Activated naive CD8-positive, alpha-beta T cell (primary cell): ENCODE measurements at regions not wholly inside any gene's neighbourhood (a gene's known extent, or its start where the extent isn't known, plus 50 kb on each side); places are given as distances from the start of the nearest gene placed in this dataset.
"Not testable (repeated sequence)": the region's sequence is repeated elsewhere in the genome, so short reads cannot be mapped to it uniquely, and the experiment has no call there.

ENCODE experiments used
- H3K27ac Mint-ChIP-seq: one replicate; pipeline ENCODE4 v1.8.0; 2021; ENCODE audit warnings: mixed read lengths
- H3K27me3 Mint-ChIP-seq: one replicate; pipeline ENCODE4 v1.8.0; 2021; ENCODE audit warnings: mixed read lengths
- H3K36me3 Mint-ChIP-seq: one replicate; pipeline ENCODE4 v1.8.0; 2021; ENCODE audit warnings: mixed read lengths
- H3K4me1 Mint-ChIP-seq: one replicate; pipeline ENCODE4 v1.8.0; 2021; ENCODE audit warnings: low read depth, mixed read lengths
- H3K4me3 Mint-ChIP-seq: one replicate; pipeline ENCODE4 v1.8.0; 2021; ENCODE audit warnings: mild to moderate bottlenecking, mixed read lengths
- H3K9me3 Mint-ChIP-seq: one replicate; pipeline ENCODE4 v1.8.0; 2021; ENCODE audit warnings: low read depth, mixed read lengths

- Mint-ChIP-seq H3K27ac (no peak overlapping the region), H3K4me3 (no peak overlapping the region), H3K36me3 (no peaks in the 10 kb centered on the region), H3K9me3 (no peaks in the 10 kb centered on the region), H3K27me3 (no peaks in the 10 kb centered on the region), H3K4me1 (no peaks in the 10 kb centered on the region)
Observed at GRCh38 chr13:85549819-85550218, 249.4 kb downstream of the SLITRK6 start.

GRCh38 chr13:85548845-85549244 lies 250.4 kb downstream of the SLITRK6 start:
- not testable (repeated sequence) for H3K4me1 Mint-ChIP-seq, H3K36me3 Mint-ChIP-seq, H3K27me3 Mint-ChIP-seq, H3K9me3 Mint-ChIP-seq, H3K4me3 Mint-ChIP-seq, H3K27ac Mint-ChIP-seq

- H3K4me3 Mint-ChIP-seq: no peak overlapping the region
- peaks cover 9% of the 10 kb centered on the region for H3K4me1 Mint-ChIP-seq
- no peak overlapping the region for H3K27ac Mint-ChIP-seq
- H3K27me3 Mint-ChIP-seq: no peaks in the 10 kb centered on the region
- no peaks in the 10 kb centered on the region for H3K9me3 Mint-ChIP-seq
- H3K36me3 Mint-ChIP-seq: no peaks in the 10 kb centered on the region
Observed at GRCh38 chr13:85545771-85546170, 253.4 kb downstream of the SLITRK6 start.

- H3K4me1 Mint-ChIP-seq: peaks cover 9% of the 10 kb centered on the region
- H3K27ac Mint-ChIP-seq: no peak overlapping the region
- H3K9me3 Mint-ChIP-seq: no peaks in the 10 kb centered on the region
- H3K4me3 Mint-ChIP-seq: no peak overlapping the region
- no peaks in the 10 kb centered on the region for H3K27me3 Mint-ChIP-seq
- no peaks in the 10 kb centered on the region for H3K36me3 Mint-ChIP-seq
Observed at GRCh38 chr13:85544756-85545155, 254.5 kb downstream of the SLITRK6 start.

GRCh38 chr13:85543144-85543543 lies 256.1 kb downstream of the SLITRK6 start:
- Mint-ChIP-seq H3K4me3 (no peak overlapping the region), H3K9me3 (no peaks in the 10 kb centered on the region), H3K27ac (no peak overlapping the region), H3K27me3 (no peaks in the 10 kb centered on the region), H3K36me3 (no peaks in the 10 kb centered on the region), H3K4me1 (peaks cover 9% of the 10 kb centered on the region)

- Mint-ChIP-seq H3K9me3 (no peaks in the 10 kb centered on the region), H3K27ac (no peak overlapping the region), H3K36me3 (no peaks in the 10 kb centered on the region), H3K4me3 (no peak overlapping the region), H3K27me3 (no peaks in the 10 kb centered on the region), H3K4me1 (peaks cover 9% of the 10 kb centered on the region)
Observed at GRCh38 chr13:85541476-85541875, 257.7 kb downstream of the SLITRK6 start.

- H3K9me3 Mint-ChIP-seq: no peaks in the 10 kb centered on the region
- H3K27me3 Mint-ChIP-seq: no peaks in the 10 kb centered on the region
- H3K4me3 Mint-ChIP-seq: no peak overlapping the region
- H3K4me1 Mint-ChIP-seq: peaks cover 9% of the 10 kb centered on the region
- no peaks in the 10 kb centered on the region for H3K36me3 Mint-ChIP-seq
- no peak overlapping the region for H3K27ac Mint-ChIP-seq
Observed at GRCh38 chr13:85538957-85539356, 260.3 kb downstream of the SLITRK6 start.

GRCh38 chr13:85537601-85538000 lies 261.6 kb downstream of the SLITRK6 start:
- no peaks in the 10 kb centered on the region for H3K27me3 Mint-ChIP-seq
- H3K27ac Mint-ChIP-seq: no peak overlapping the region
- H3K4me3 Mint-ChIP-seq: no peak overlapping the region
- no peaks in the 10 kb centered on the region for H3K9me3 Mint-ChIP-seq
- H3K4me1 Mint-ChIP-seq: peaks cover 6% of the 10 kb centered on the region
- H3K36me3 Mint-ChIP-seq: no peaks in the 10 kb centered on the region

- peaks cover 6% of the 10 kb centered on the region for H3K4me1 Mint-ChIP-seq
- no peak overlapping the region for H3K27ac Mint-ChIP-seq
- no peaks in the 10 kb centered on the region for H3K9me3 Mint-ChIP-seq
- no peak overlapping the region for H3K4me3 Mint-ChIP-seq
- H3K36me3 Mint-ChIP-seq: no peaks in the 10 kb centered on the region
- no peaks in the 10 kb centered on the region for H3K27me3 Mint-ChIP-seq
Observed at GRCh38 chr13:85536706-85537105, 262.5 kb downstream of the SLITRK6 start.

GRCh38 chr13:85535316-85536084 lies 263.7 kb downstream of the SLITRK6 start:
- no peaks in the 10 kb centered on the region for H3K4me1 Mint-ChIP-seq
- no peaks in the 10 kb centered on the region for H3K27me3 Mint-ChIP-seq
- no peak overlapping the region for H3K4me3 Mint-ChIP-seq
- no peak overlapping the region for H3K27ac Mint-ChIP-seq
- no peaks in the 10 kb centered on the region for H3K36me3 Mint-ChIP-seq
- no peaks in the 10 kb centered on the region for H3K9me3 Mint-ChIP-seq

GRCh38 chr13:85533911-85534310 lies 265.3 kb downstream of the SLITRK6 start:
- Mint-ChIP-seq H3K36me3 (no peaks in the 10 kb centered on the region), H3K9me3 (no peaks in the 10 kb centered on the region), H3K4me3 (no peak overlapping the region), H3K4me1 (no peaks in the 10 kb centered on the region), H3K27me3 (no peaks in the 10 kb centered on the region), H3K27ac (no peak overlapping the region)

- no peaks in the 10 kb centered on the region for H3K9me3 Mint-ChIP-seq
- H3K36me3 Mint-ChIP-seq: no peaks in the 10 kb centered on the region
- H3K4me3 Mint-ChIP-seq: no peak overlapping the region
- H3K27me3 Mint-ChIP-seq: no peaks in the 10 kb centered on the region
- H3K27ac Mint-ChIP-seq: no peak overlapping the region
- no peaks in the 10 kb centered on the region for H3K4me1 Mint-ChIP-seq
Observed at GRCh38 chr13:85529218-85529594, 270.0 kb downstream of the SLITRK6 start.

- H3K36me3 Mint-ChIP-seq: no peaks in the 10 kb centered on the region
- H3K4me3 Mint-ChIP-seq: no peak overlapping the region
- H3K27me3 Mint-ChIP-seq: no peaks in the 10 kb centered on the region
- no peaks in the 10 kb centered on the region for H3K9me3 Mint-ChIP-seq
- H3K4me1 Mint-ChIP-seq: no peaks in the 10 kb centered on the region
- no peak overlapping the region for H3K27ac Mint-ChIP-seq
Observed at GRCh38 chr13:85528491-85529217, 270.6 kb downstream of the SLITRK6 start.

- Mint-ChIP-seq H3K27ac (no peak overlapping the region), H3K4me3 (no peak overlapping the region), H3K9me3 (no peaks in the 10 kb centered on the region), H3K27me3 (no peaks in the 10 kb centered on the region), H3K4me1 (no peaks in the 10 kb centered on the region), H3K36me3 (no peaks in the 10 kb centered on the region)
Observed at GRCh38 chr13:85527316-85527715, 271.9 kb downstream of the SLITRK6 start.

- Mint-ChIP-seq H3K9me3 (no peaks in the 10 kb centered on the region), H3K4me1 (no peaks in the 10 kb centered on the region), H3K27me3 (no peaks in the 10 kb centered on the region), H3K36me3 (no peaks in the 10 kb centered on the region), H3K4me3 (no peak overlapping the region), H3K27ac (no peak overlapping the region)
Observed at GRCh38 chr13:85525411-85525810, 273.8 kb downstream of the SLITRK6 start.

GRCh38 chr13:85521657-85522056 lies 277.6 kb downstream of the SLITRK6 start:
- no peaks in the 10 kb centered on the region for H3K4me1 Mint-ChIP-seq
- H3K36me3 Mint-ChIP-seq: no peaks in the 10 kb centered on the region
- no peaks in the 10 kb centered on the region for H3K9me3 Mint-ChIP-seq
- H3K27ac Mint-ChIP-seq: no peak overlapping the region
- no peaks in the 10 kb centered on the region for H3K27me3 Mint-ChIP-seq
- H3K4me3 Mint-ChIP-seq: no peak overlapping the region
